Activated gamma-delta T cell treated with anti-CD3 and anti-CD28 coated beads, Interleukin-2, amount 50 U/mL, for 16 hours (primary cell): ENCODE measurements at regions not wholly inside any gene's neighbourhood (a gene's known extent, or its start where the extent isn't known, plus 50 kb on each side); places are given as distances from the start of the nearest gene placed in this dataset.
"Not testable (repeated sequence)": the region's sequence is repeated elsewhere in the genome, so short reads cannot be mapped to it uniquely, and the experiment has no call there.

Experiments
- DNase-seq: peaks from one replicate; pipeline ENCODE4 v3.0.0-alpha.2; 2020; ENCODE audit warnings: low read depth

GRCh38 chr6:169861431-169862042 lies 110.1 kb downstream of the ERMARD start:
- no peak for DNase-seq

GRCh38 chr6:169859978-169860703 lies 108.7 kb downstream of the ERMARD start:
- DNase-seq, result no peak

DNA sequence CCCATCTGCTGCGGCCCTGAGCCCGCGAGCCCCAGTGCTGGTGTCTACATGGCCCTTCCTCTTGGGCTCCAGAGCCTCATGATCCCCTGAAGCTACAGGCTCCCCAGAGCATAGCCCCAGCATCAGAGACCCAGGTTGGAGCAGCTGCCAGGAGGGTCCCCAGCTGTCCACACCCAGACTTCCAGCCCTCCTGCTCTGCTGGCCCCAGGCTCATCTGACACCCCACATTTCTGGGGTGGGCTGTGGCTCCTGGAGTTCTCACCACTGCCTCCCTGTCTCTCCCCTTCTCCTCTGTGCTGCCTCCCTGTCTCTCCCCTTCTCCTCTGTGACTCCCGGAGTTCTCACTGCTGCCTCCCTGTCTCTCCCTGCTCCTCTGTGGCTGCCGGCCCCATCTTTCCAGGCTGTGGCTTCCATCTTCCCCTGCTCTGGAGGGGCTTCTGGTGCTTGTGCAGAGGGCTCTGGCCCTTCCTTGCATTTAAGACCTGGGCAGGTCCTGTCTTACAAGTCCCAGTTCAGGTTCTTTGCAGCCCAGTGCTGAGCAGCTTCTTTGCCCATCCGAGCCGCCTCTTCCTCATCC lies 108.1 kb downstream of the ERMARD start:
- DNase-seq, result no peak

DNA sequence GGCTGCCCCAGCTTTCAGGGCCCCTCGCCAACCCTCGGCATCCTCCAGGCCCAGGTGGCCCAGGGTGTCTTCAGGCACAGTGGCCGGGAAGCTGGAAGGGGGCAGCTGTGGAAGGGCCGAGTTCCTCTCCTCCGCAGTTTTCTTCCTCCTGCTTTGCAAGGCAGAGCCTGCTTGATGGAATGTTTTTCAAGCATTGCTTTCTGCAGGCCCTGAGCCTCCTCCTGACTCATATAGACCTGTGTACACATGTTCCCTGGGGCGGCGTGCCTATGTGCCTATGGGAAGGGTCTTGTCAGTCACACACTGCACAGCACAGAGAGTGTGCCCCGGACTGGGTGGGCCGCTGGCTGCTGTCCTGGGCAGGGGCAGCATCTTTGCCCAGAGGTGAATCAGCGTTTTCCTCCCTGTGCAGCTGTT lies 107.5 kb downstream of the ERMARD start:
- no peak for DNase-seq

DNA sequence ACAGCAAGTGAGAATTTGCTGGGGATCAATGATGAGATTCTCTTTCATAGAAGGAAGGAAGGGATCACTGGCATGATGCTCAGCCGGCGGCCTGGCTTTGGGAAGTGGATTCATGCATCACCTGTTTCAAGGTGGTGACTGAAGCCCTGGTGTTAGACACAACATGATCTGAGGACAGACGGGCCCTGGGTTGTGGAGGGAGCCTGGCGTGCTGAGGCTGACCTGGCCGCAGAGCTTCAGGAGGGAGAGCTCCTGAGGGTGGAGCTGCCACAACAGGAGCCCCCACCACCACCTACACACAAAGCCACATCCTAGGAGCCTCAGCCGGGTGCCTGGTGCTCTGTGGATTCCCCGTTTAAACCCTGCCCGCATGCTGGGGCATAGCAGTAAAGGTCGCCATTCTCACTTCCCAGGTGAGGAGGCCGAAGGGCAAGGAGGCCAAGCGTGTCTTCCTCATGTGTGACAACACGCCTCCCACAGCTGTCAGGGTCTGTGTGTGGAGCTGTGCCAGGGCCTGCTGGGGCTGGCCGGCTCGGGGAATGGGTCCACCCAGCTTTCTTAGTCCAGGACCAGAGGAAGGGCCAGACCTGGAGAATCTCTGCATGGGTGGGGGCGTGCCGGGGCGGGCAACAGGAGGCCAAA lies 107.0 kb downstream of the ERMARD start:
- DNase-seq, result no peak

DNA sequence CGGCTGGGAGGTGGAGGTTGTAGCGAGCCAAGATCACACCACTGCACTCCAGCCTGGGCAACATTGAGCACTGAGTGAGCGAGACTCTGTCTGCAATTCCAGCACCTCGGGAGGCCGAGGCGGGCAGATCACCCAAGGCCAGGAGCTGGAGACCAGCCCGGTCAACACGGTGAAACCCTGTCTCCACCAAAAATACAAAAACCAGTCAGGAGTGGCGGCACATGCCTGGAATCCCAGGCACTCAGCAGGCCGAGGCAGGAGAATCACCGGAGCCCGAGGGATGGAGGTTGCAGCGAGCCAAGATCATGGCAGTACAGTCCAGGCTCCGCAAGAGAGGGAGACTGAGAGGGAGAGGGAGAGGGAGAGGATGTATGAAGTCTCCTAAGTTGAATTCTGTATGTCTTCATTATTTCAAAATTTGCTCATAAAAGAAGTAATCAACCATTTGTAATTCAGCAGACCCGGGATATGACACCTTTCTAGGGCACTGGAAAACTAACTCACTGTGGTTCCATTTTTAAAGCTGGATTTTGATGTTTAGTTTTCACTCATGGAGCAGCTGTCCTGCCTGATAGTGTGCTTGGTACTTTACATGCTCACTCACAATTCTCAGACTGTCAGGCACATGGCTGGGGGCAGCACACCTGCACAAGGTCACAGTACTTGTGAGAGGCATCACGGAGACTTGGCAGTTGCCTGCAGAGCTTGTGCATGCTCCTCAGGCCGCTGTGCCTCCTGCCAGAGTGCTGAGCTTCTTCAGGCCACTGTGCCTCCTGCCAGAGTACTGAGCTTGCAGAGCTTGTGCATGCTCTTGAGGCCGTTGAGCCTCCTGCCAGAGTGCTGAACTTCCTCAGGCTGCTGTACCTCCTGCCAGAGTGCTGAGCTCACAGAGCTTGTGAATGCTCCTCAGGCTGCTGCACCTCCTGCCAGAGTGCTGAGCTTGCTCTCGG lies 106.2 kb downstream of the ERMARD start:
- DNase-seq, result no peak

- not testable (repeated sequence) for DNase-seq
Measured at GRCh38 chr6:169856442-169857342, 105.3 kb downstream of the ERMARD start.

DNA sequence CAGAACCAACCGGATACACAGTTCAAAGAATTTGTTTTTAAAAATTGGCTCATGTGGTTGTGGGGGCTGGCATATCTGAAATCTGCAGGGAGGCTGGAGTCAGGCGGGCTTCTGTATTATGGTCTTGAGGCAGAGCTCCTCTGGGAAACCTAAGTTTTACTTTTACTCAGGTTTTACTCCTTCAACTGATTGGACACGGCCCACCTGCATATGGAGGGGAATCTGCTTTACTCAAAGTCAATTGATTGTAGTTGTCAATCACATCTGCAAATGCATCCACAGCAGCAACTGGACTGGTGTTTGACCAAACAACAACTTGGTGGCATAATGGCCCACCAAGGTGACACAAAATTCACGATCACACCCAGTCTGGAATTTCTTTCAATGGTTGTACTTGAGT lies 103.4 kb downstream of the ERMARD start:
- no peak for DNase-seq

DNA sequence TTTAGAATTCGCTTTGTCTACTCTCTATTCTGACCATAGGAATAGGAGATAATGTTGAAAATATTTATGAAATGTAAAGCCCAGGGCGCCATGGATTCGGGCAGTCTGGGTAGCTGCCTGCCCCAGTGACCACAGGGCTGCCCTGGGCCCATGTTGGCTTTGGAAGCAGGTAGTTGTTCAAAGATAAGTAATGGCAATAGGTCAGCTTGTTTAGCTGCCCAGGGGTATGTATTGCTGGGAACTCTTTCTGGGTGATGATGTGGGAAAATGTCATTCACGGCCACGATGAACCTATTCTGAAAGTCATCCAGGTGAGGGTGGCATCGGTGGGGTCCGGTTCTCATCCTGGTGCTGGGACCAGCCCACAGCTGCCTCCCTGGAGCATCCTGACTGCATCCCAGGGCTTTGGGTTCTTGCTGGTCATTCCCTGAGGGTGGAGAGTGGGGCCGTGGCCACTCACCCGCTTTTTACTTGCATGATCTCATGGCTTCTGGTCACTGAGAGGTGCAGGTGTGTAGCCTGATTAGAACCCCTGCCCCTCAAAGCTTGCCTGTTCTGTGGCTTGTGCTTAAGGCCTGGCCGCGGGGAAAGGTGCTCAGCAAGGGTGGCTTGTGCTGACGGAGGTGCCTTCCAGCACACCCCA lies 102.8 kb downstream of the ERMARD start:
- no peak for DNase-seq

- no peak for DNase-seq
Measured at GRCh38 chr6:169853196-169854082, 102.0 kb downstream of the ERMARD start.

GRCh38 chr6:169852504-169853195 lies 101.2 kb downstream of the ERMARD start:
- no peak for DNase-seq

GRCh38 chr6:169851641-169852503 lies 100.5 kb downstream of the ERMARD start:
- no peak for DNase-seq

DNA sequence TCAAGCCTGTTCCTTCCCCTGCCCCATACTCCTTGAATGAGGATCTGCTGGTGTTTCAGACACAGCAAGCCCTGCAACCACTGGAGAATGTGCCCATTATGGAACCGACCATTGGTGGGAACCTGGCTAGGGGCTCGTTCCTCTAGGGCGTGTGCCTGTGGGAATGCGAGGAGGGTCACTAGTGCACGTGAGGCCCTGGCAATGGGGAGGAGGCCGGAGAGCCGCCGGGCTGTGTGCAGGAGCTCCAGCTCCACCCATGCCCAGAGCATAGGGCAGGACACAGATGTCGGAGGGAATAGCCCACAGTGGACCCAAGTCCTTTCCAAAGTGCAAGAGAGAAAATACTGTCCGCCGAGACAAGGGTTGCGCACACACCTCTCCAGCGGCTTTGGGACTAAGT lies 99.3 kb downstream of the ERMARD start:
- no peak for DNase-seq

- no peak for DNase-seq
Measured at GRCh38 chr6:169850154-169850553, 98.7 kb downstream of the ERMARD start.

DNA sequence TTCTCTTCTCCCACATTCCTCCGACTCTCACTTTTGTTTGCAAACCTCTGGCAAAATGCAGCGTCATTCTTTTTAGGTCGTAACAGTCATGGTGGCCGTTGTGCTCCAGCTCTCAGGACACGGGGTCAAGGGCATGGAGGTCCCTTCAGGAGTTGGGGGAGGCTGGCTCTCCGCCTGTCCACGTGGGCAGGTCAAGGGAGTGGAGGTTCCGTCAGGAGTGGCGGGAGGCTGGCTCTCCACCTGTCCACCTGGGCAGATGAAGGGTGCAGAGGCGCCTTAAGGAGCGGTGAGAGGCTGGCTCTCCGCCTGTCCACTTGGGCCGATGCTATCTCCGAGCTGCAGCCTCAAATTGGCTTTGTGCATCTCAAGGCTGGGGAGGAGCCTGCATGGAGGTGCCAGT lies 98.0 kb downstream of the ERMARD start:
- no peak for DNase-seq

GRCh38 chr6:169848946-169849345 lies 97.5 kb downstream of the ERMARD start:
- no peak for DNase-seq

DNA sequence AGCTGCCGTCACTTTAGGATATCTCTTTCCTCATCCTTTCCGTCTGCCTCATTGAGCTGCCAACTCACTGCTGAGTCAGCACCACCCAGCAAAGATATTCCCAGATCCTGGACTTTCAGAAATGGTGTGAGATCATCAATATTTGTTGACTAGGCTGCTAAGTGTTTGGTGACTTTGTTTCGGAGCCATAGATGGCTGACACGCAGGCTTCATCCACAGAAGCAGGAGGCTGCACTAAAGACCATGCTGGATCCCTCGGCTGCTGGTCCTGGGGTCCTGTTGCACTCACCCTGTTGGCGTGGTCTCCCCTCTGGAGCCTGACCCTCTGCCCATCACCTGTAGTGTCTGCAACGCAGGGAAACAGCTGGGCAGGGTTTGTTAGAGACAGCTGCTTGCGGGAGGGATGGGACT lies 96.5 kb downstream of the ERMARD start:
- DNase-seq, result no peak
